AG04450 (cell line): ENCODE measurements at regions not wholly inside any gene's neighbourhood (a gene's known extent, or its start where the extent isn't known, plus 50 kb on each side); places are given as distances from the start of the nearest gene placed in this dataset.

Experiments used
- CTCF ChIA-PET: fragments of 300-600, 350-600 bp; formaldehyde crosslinking; extraction: SDS; loops from one replicate; lab custom pipeline; 2022; ENCODE audit warnings: antibody characterized with exemption, inconsistent platforms; lab: Charles Lee
- POLR2A ChIA-PET: fragments of 350-600 bp; formaldehyde crosslinking; extraction: SDS; loops from one replicate; lab custom pipeline; 2021; ENCODE audit warnings: antibody characterized with exemption, inconsistent platforms; lab: Yijun Ruan, JAX
- DNase-seq: peaks from one replicate; pipeline ENCODE4 v3.0.0-alpha.2; 2011; ENCODE audit warnings: low read depth, low spot score
- H3K27ac ChIP-seq: one replicate; pipeline ENCODE4 v1.5.1; 2012; ENCODE audit warnings: low read depth, low read length, control low read depth
- H3K27me3 ChIP-seq: one replicate; pipeline ENCODE4 v1.6.0; 2012; ENCODE audit warnings: low read length; ENCODE audit not compliant: control insufficient read depth, insufficient read depth
- H3K4me3 ChIP-seq: 2 replicates; pipeline ENCODE4 v1.5.1; 2011; ENCODE audit warnings: mild to moderate bottlenecking, low read depth, low read length, control low read depth
- H3K9me3 ChIP-seq: 2 replicates; pipeline ENCODE4 v1.5.1; 2012; ENCODE audit warnings: low read length; ENCODE audit not compliant: control insufficient read depth, insufficient read depth
- CTCF ChIP-seq: IDR thresholded peaks from 2 replicates; pipeline ENCODE4 v1.5.1; 2011; ENCODE audit warnings: low read depth, low read length, control low read depth, inconsistent platforms

- CTCF ChIA-PET, result no interaction called here
- POLR2A ChIA-PET, result no interaction called here
- Histone ChIP-seq H3K4me3 (no peak overlapping the region), H3K9me3 (peaks cover 24% of the 10 kb centered on the region), H3K27ac (no peak overlapping the region), H3K27me3 (no peaks in the 10 kb centered on the region)
- TF ChIP-seq CTCF, result no peak
- DNase-seq, result no peak
These were observed 2199.5 kb upstream of the WWC1 start for GRCh38 chr5:166091931-166092330.

GRCh38 chr5:166093312-166093711 is 2198.1 kb upstream of the WWC1 start:
- no peak for TF ChIP-seq CTCF
- Histone ChIP-seq H3K27me3 (no peaks in the 10 kb centered on the region), H3K27ac (no peak overlapping the region), H3K9me3 (peaks cover 27% of the 10 kb centered on the region), H3K4me3 (no peak overlapping the region)
- ChIA-PET POLR2A (no interaction called here), CTCF (no interaction called here)
- DNase-seq, result no peak

GRCh38 chr5:166102947-166103346 is 2188.5 kb upstream of the WWC1 start:
- no peak overlapping the region for H3K4me3 ChIP-seq
- DNase-seq, result no peak
- no peaks in the 10 kb centered on the region for H3K27me3 ChIP-seq
- H3K9me3 ChIP-seq, result peaks cover 13% of the 10 kb centered on the region
- no peak overlapping the region for H3K27ac ChIP-seq
- CTCF ChIA-PET, result no interaction called here
- TF ChIP-seq CTCF, result no peak
- POLR2A ChIA-PET, result no interaction called here

- Histone ChIP-seq H3K27me3 (no peaks in the 10 kb centered on the region), H3K4me3 (no peak overlapping the region), H3K27ac (no peak overlapping the region), H3K9me3 (peaks cover 3% of the 10 kb centered on the region; the same call in 1 of the 2 replicates)
- no peak for DNase-seq
- ChIA-PET CTCF (no interaction called here), POLR2A (no interaction called here)
- no peak for TF ChIP-seq CTCF
These were observed 2180.4 kb upstream of the WWC1 start for GRCh38 chr5:166111021-166111420.

- no peak overlapping the region for H3K27ac ChIP-seq
- no peaks in the 10 kb centered on the region for H3K27me3 ChIP-seq
- no peak overlapping the region for H3K4me3 ChIP-seq
- CTCF ChIA-PET, result no interaction called here
- no peak for TF ChIP-seq CTCF
- POLR2A ChIA-PET, result no interaction called here
- no peak for DNase-seq
- H3K9me3 ChIP-seq, result peaks cover 4% of the 10 kb centered on the region; the same call in 1 of the 2 replicates
These were observed 2174.1 kb upstream of the WWC1 start for GRCh38 chr5:166117072-166118066.
